A549 (cell line): ENCODE measurements at regions not wholly inside any gene's neighbourhood (a gene's known extent, or its start where the extent isn't known, plus 50 kb on each side); places are given as distances from the start of the nearest gene placed in this dataset.

ENCODE experiments used
- ATAC-seq, 2 experiments: fragments of 200-7000 bp in 1 of 2; fragments of >200 bp in 1 of 2; cut with Nextera tagmentation in 1 of 2; cut with Tn5 transposase in 1 of 2; 3 replicates each; pipeline versions ENCODE4 v1.8.0 to v1.9.1; 2018 to 2020; ENCODE audit warnings: mild to moderate bottlenecking in 1 of 2, moderate library complexity in 1 of 2
- CTCF ChIA-PET: fragments of 300-600 bp; sonication (Branson Sonifier 250); formaldehyde crosslinking; extraction: SDS; loops from one replicate; lab custom pipeline; 2021; ENCODE audit warnings: antibody characterized with exemption, inconsistent platforms; lab: Yijun Ruan, JAX
- POLR2A ChIA-PET: fragments of 350-600 bp; formaldehyde crosslinking; extraction: SDS; loops from one replicate; lab custom pipeline; 2021; ENCODE audit warnings: antibody characterized with exemption, inconsistent platforms; lab: Yijun Ruan, JAX
- DNase-seq, 2 experiments: peaks; one replicate each; pipeline versions ENCODE4 v3.0.0 to v3.0.0-alpha.2; 2011 to 2016; ENCODE audit warnings: low read depth in 1 of 2, low spot score in 1 of 2
- FAIRE-seq: peaks from 2 replicates; lab custom pipeline; 2011; peaks lifted over from hg19 to GRCh38; lab: Jason Lieb, UNC
- H3K27ac ChIP-seq, 2 experiments: fragments of >200 bp; sonication (Bioruptor Twin); formaldehyde crosslinking; 3 replicates each; pipeline ENCODE4 v1.5.1; 2016 to 2017
- H3K4me1 ChIP-seq: fragments of >200 bp; sonication (Bioruptor Twin); formaldehyde crosslinking; 3 replicates; pipeline ENCODE4 v1.6.1; 2016
- H3K4me2 ChIP-seq: fragments of >200 bp; sonication (Bioruptor Twin); formaldehyde crosslinking; 3 replicates; pipeline ENCODE4 v1.6.1; 2016
- H3K4me3 ChIP-seq: fragments of >200 bp; sonication (Bioruptor Twin); formaldehyde crosslinking; 3 replicates; pipeline ENCODE4 v1.5.1; 2016
- H3K9me3 ChIP-seq: fragments of >200 bp; sonication (Bioruptor Twin); formaldehyde crosslinking; 3 replicates; pipeline ENCODE4 v1.6.1; 2016
- CHD4 ChIP-seq: fragments of 200-600 bp; sonication (generic); IDR thresholded peaks from 2 replicates; pipeline ENCODE4 v1.6.1; 2016; ENCODE audit warnings: antibody characterized with exemption, mild to moderate bottlenecking, borderline replicate concordance
- E2F6 ChIP-seq: IDR thresholded peaks from 2 replicates; pipeline ENCODE4 v1.6.1; 2012; ENCODE audit warnings: low read depth, borderline replicate concordance
- ELK1 ChIP-seq: fragments of 150-350 bp; IDR thresholded peaks from 2 replicates; pipeline ENCODE4 v1.6.1; 2014; ENCODE audit warnings: low read depth, mild to moderate bottlenecking, low read length
- ESRRA ChIP-seq: fragments of 150-350 bp; IDR thresholded peaks from 2 replicates; pipeline ENCODE4 v1.6.1; 2014; ENCODE audit warnings: mild to moderate bottlenecking, low read length, borderline replicate concordance
- FOSB ChIP-seq: fragments of 250-450 bp; sonication (Bioruptor Pico); IDR thresholded peaks from 2 replicates; pipeline ENCODE4 v1.5.0; 2020; ENCODE audit warnings: mild to moderate bottlenecking, moderate library complexity
- GATA3 ChIP-seq: IDR thresholded peaks from 2 replicates; pipeline ENCODE4 v1.6.1; 2012; ENCODE audit warnings: borderline replicate concordance
- HES2 ChIP-seq: fragments of >200 bp; sonication (Bioruptor Twin); formaldehyde crosslinking; IDR thresholded peaks from 2 replicates; pipeline ENCODE4 v1.6.1; 2016
- HEYL ChIP-seq: fragments of 250-450 bp; sonication (Bioruptor Pico); IDR thresholded peaks from 2 replicates; pipeline ENCODE4 v1.8.0; 2021; ENCODE audit warnings: mild to moderate bottlenecking, moderate library complexity
- HOXA7 ChIP-seq: fragments of 250-450 bp; sonication (Bioruptor Pico); IDR thresholded peaks from 2 replicates; pipeline ENCODE4 v1.5.0; 2020; ENCODE audit warnings: mild to moderate bottlenecking, moderate library complexity
- JUN ChIP-seq, 2 experiments: fragments of >200 bp; sonication (Bioruptor Twin); formaldehyde crosslinking; IDR thresholded peaks; 2 replicates in 1 of 2; 3 replicates in 1 of 2; pipeline ENCODE4 v1.6.1; 2016 to 2017
- NR3C1 ChIP-seq: fragments of >200 bp; sonication (Bioruptor Twin); formaldehyde crosslinking; IDR thresholded peaks from 3 replicates; pipeline ENCODE4 v1.6.1; 2017
- RAD21 ChIP-seq, 2 experiments: fragments of >200 bp in 1 of 2; sonication (Bioruptor Twin) in 1 of 2; formaldehyde crosslinking in 1 of 2; IDR thresholded peaks in 1 of 2; conservative IDR thresholded peaks in 1 of 2; 2 replicates in 1 of 2; 3 replicates in 1 of 2; pipeline ENCODE4 v1.6.1; 2012 to 2018; ENCODE audit warnings: inconsistent platforms in 1 of 2
- RFX5 ChIP-seq: fragments of 450-650 bp; IDR thresholded peaks from 2 replicates; pipeline ENCODE4 v1.7.1; 2014; ENCODE audit warnings: antibody characterized with exemption, mild to moderate bottlenecking, moderate library complexity
- SREBF2 ChIP-seq: fragments of 450-650 bp; IDR thresholded peaks from 2 replicates; pipeline ENCODE4 v1.6.1; 2014; ENCODE audit warnings: mild to moderate bottlenecking, moderate library complexity
- TP53 ChIP-seq: fragments of 250-450 bp; sonication (Bioruptor Pico); IDR thresholded peaks from 2 replicates; pipeline ENCODE4 v1.5.0; 2021; ENCODE audit warnings: mild to moderate bottlenecking, moderate library complexity
- WGBS: methylation state at CpG from one replicate; pipeline ENCODE4 v1.1.6; 2017; ENCODE audit errors: missing lambda C conversion rate; 5-methylcytosine and 5-hydroxymethylcytosine counted together
- TF ChIP-seq, protein P1 (sequence below): IDR thresholded peaks from 2 replicates; pipeline ENCODE4 v1.6.1; 2012
- TF ChIP-seq, protein P2 (sequence below): fragments of 200-600 bp; sonication (generic); IDR thresholded peaks from 2 replicates; pipeline ENCODE4 v1.6.1; 2016; ENCODE audit warnings: antibody characterized with exemption, mild to moderate bottlenecking, moderate library complexity
- TF ChIP-seq, protein P3 (sequence below): fragments of 450-650 bp; IDR thresholded peaks from 2 replicates; pipeline ENCODE4 v1.6.1; 2014; ENCODE audit warnings: antibody characterized with exemption

- WGBS = 36% methylated on average over 3 of the region's 3 CpGs
Measured at GRCh38 chr4:149986917-149987316, 91.3 kb upstream of the DCLK2 start.

GRCh38 chr4:149987330-149988086 lies 90.7 kb upstream of the DCLK2 start:
- Histone ChIP-seq H3K4me2 (peak overlapping the region; percentile 46), H3K9me3 (no peaks in the 10 kb centered on the region), H3K4me3 (no peak overlapping the region), H3K27ac (no peak overlapping the region), H3K4me1 (peaks cover 14% of the 10 kb centered on the region)
- DNase-seq (no peak), FAIRE-seq (no peak), ATAC-seq (no peak)
- 78% methylated on average over 4 of the region's 4 CpGs for WGBS
- CTCF ChIA-PET = interaction anchor here (1.0 to 1.5 kb wide), 3 partner anchors 23 to 255 kb away, joined by 3 to 5 read pairs (median 4); no protein-coding TSS in a partner anchor
- no peak for TF ChIP-seq HEYL (CRISPR knock-in tag)
- TF ChIP-seq E2F6 = no peak
- TF ChIP-seq RFX5 = no peak
- TF ChIP-seq CHD4 = no peak
- TF ChIP-seq, protein P1, sequence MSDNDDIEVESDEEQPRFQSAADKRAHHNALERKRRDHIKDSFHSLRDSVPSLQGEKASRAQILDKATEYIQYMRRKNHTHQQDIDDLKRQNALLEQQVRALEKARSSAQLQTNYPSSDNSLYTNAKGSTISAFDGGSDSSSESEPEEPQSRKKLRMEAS = no peak
- TF ChIP-seq HOXA7 (CRISPR knock-in tag) = no peak
- TF ChIP-seq GATA3 = no peak
- no peak for TF ChIP-seq FOSB
- POLR2A ChIA-PET = no interaction called here

More at GRCh38 chr4:149986917-149987316, 91.3 kb upstream of the DCLK2 start:
- TF ChIP-seq ESRRA (no peak), RAD21 (conservative IDR thresholded peaks at IDR 0.05 in 1 of 2, IDR thresholded peaks at IDR 0.05 in 1 of 2) (no peak), NR3C1 (no peak), GATA3 (no peak), HES2 (no peak), SREBF2 (no peak)
- TF ChIP-seq, protein P2, sequence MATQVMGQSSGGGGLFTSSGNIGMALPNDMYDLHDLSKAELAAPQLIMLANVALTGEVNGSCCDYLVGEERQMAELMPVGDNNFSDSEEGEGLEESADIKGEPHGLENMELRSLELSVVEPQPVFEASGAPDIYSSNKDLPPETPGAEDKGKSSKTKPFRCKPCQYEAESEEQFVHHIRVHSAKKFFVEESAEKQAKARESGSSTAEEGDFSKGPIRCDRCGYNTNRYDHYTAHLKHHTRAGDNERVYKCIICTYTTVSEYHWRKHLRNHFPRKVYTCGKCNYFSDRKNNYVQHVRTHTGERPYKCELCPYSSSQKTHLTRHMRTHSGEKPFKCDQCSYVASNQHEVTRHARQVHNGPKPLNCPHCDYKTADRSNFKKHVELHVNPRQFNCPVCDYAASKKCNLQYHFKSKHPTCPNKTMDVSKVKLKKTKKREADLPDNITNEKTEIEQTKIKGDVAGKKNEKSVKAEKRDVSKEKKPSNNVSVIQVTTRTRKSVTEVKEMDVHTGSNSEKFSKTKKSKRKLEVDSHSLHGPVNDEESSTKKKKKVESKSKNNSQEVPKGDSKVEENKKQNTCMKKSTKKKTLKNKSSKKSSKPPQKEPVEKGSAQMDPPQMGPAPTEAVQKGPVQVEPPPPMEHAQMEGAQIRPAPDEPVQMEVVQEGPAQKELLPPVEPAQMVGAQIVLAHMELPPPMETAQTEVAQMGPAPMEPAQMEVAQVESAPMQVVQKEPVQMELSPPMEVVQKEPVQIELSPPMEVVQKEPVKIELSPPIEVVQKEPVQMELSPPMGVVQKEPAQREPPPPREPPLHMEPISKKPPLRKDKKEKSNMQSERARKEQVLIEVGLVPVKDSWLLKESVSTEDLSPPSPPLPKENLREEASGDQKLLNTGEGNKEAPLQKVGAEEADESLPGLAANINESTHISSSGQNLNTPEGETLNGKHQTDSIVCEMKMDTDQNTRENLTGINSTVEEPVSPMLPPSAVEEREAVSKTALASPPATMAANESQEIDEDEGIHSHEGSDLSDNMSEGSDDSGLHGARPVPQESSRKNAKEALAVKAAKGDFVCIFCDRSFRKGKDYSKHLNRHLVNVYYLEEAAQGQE = no peak
- ATAC-seq (no peak), DNase-seq (no peak), FAIRE-seq (no peak)
- Histone ChIP-seq H3K9me3 (no peaks in the 10 kb centered on the region), H3K4me3 (no peak overlapping the region), H3K4me2 (peak overlapping the region; percentile 46), H3K4me1 (peaks cover 14% of the 10 kb centered on the region), H3K27ac (no peak overlapping the region)
- POLR2A ChIA-PET = interaction anchor here (0.7 kb wide), 1 partner anchor 614 kb away, joined by 4 read pairs; no protein-coding TSS in a partner anchor
- CTCF ChIA-PET = interaction anchor here (0.5 to 1.5 kb wide), 2 partner anchors 23 to 272 kb away, joined by 3 to 4 read pairs; no protein-coding TSS in a partner anchor

DNA sequence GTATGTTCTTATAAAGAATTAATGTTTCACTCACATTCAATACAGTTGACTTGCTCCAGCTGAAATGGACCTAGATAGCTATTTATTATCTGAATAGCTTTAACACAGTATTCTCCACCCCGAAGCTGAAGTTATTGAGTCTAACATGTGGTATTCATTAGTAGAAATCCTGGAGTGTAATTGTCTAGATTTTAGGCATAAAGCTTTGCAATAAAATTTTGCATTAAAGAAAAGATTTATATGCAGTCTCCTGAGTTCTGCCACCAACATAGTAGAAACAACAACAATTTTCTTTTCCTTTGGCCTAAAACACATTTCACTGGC lies 90.2 kb upstream of the DCLK2 start:
- H3K27ac ChIP-seq = no peak overlapping the region
- H3K4me2 ChIP-seq = no peak overlapping the region
- H3K4me3 ChIP-seq = no peak overlapping the region
- H3K9me3 ChIP-seq = no peaks in the 10 kb centered on the region
- TF ChIP-seq GATA3 (no peak), TP53 (no peak), ELK1 (no peak), JUN (IDR thresholded peaks at IDR 0.05) (no peak)
- TF ChIP-seq, protein P3, sequence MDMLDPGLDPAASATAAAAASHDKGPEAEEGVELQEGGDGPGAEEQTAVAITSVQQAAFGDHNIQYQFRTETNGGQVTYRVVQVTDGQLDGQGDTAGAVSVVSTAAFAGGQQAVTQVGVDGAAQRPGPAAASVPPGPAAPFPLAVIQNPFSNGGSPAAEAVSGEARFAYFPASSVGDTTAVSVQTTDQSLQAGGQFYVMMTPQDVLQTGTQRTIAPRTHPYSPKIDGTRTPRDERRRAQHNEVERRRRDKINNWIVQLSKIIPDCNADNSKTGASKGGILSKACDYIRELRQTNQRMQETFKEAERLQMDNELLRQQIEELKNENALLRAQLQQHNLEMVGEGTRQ = no peak
- TF ChIP-seq, protein P2 = no peak
- POLR2A ChIA-PET = no interaction called here
- CTCF ChIA-PET = interaction anchor here (1.0 to 1.5 kb wide), 4 partner anchors 22 to 255 kb away, joined by 3 to 5 read pairs (median 4); no protein-coding TSS in a partner anchor
- FAIRE-seq (no peak), DNase-seq (no peak), ATAC-seq (no peak)
- WGBS = 97% methylated on average over 1 of the region's 1 CpG
- peaks cover 14% of the 10 kb centered on the region for H3K4me1 ChIP-seq
